Stimulated activated memory B cell treated with anti-CD40 and anti-IgM and Interleukin-4, amounts not matched to agents 10 μg/mL and 1 μg/mL and 100 μg/mL, for 72 hours (primary cell): ENCODE measurements at regions not wholly inside any gene's neighbourhood (a gene's known extent, or its start where the extent isn't known, plus 50 kb on each side); places are given as distances from the start of the nearest gene placed in this dataset.

Experiments used
- ATAC-seq: fragments of 150-1000 bp; cut with Tn5 transposase; 2 replicates; pipeline ENCODE4 v1.10.0; 2021
- H3K27ac Mint-ChIP-seq: one replicate; pipeline ENCODE4 v1.8.0; 2022; ENCODE audit warnings: mild to moderate bottlenecking, mixed read lengths
- H3K27me3 Mint-ChIP-seq: one replicate; pipeline ENCODE4 v1.8.0; 2022; ENCODE audit warnings: mixed read lengths
- H3K36me3 Mint-ChIP-seq: one replicate; pipeline ENCODE4 v1.8.0; 2022; ENCODE audit warnings: mixed read lengths
- H3K4me1 Mint-ChIP-seq: one replicate; pipeline ENCODE4 v1.8.0; 2022; ENCODE audit warnings: mixed read lengths
- H3K4me3 Mint-ChIP-seq: one replicate; pipeline ENCODE4 v1.8.0; 2022; ENCODE audit warnings: mild to moderate bottlenecking, moderate library complexity, mixed read lengths
- H3K9me3 Mint-ChIP-seq: one replicate; pipeline ENCODE4 v1.8.0; 2022; ENCODE audit warnings: mixed read lengths

GRCh38 chr11:87397011-87397865 is 359.5 kb downstream of the TMEM135 start:
- Mint-ChIP-seq H3K9me3 (no peaks in the 10 kb centered on the region), H3K36me3 (no peaks in the 10 kb centered on the region), H3K27ac (no peak overlapping the region), H3K4me3 (no peak overlapping the region), H3K4me1 (no peaks in the 10 kb centered on the region), H3K27me3 (no peaks in the 10 kb centered on the region)
- no peak for ATAC-seq

GRCh38 chr11:87394924-87395323 is 357.2 kb downstream of the TMEM135 start:
- Mint-ChIP-seq H3K9me3 (no peaks in the 10 kb centered on the region), H3K27me3 (no peaks in the 10 kb centered on the region), H3K4me3 (no peak overlapping the region), H3K4me1 (no peaks in the 10 kb centered on the region), H3K27ac (no peak overlapping the region), H3K36me3 (no peaks in the 10 kb centered on the region)
- no peak for ATAC-seq

- no peaks in the 10 kb centered on the region for H3K4me1 Mint-ChIP-seq
- no peak for ATAC-seq
- H3K27ac Mint-ChIP-seq: no peak overlapping the region
- no peaks in the 10 kb centered on the region for H3K27me3 Mint-ChIP-seq
- no peaks in the 10 kb centered on the region for H3K36me3 Mint-ChIP-seq
- no peak overlapping the region for H3K4me3 Mint-ChIP-seq
- H3K9me3 Mint-ChIP-seq: peaks cover 8% of the 10 kb centered on the region
Measured at GRCh38 chr11:87392665-87393064, 354.9 kb downstream of the TMEM135 start.

GRCh38 chr11:87391496-87391895 is 353.8 kb downstream of the TMEM135 start:
- Mint-ChIP-seq H3K27ac (no peak overlapping the region), H3K9me3 (peaks cover 9% of the 10 kb centered on the region), H3K36me3 (no peaks in the 10 kb centered on the region), H3K4me3 (no peak overlapping the region), H3K27me3 (no peaks in the 10 kb centered on the region), H3K4me1 (no peaks in the 10 kb centered on the region)
- ATAC-seq: no peak

DNA sequence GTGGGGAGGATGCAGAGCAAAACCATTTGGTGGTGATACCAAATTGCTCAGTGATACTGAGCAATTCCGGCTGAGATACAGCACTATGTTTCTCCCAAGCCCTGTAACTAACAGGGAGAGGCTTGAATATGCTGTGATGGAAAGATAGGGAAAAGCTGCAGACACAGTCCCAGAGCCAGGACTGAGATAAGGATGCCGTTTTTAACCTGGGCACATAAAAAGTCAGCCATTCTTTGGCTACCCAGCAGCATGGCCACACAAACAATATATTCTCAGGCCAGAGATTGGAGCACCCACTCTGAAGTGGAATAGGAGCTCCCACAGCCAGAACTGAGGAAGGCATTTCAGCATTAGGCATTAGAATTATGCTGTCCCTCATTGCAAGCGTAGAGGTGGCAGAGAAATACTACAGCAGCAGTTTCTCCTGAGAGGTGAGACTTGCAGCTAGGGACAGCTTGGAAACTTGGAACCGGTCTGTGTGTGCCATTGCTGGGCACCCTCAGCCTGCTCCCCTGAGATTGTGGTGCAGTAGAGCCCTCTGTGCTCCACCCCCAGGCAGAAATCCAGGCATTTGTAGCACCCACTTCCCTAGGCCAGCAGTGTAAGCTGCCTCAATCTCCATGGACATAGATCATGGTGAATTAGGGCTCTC is 346.5 kb downstream of the TMEM135 start:
- Mint-ChIP-seq H3K27me3 (no peaks in the 10 kb centered on the region), H3K4me1 (no peaks in the 10 kb centered on the region), H3K27ac (no peak overlapping the region), H3K4me3 (no peak overlapping the region), H3K36me3 (no peaks in the 10 kb centered on the region), H3K9me3 (peaks cover 9% of the 10 kb centered on the region)
- no peak for ATAC-seq

GRCh38 chr11:87374038-87374807 is 336.5 kb downstream of the TMEM135 start:
- no peak for ATAC-seq
- Mint-ChIP-seq H3K27ac (no peak overlapping the region), H3K36me3 (no peaks in the 10 kb centered on the region), H3K27me3 (peaks cover 28% of the 10 kb centered on the region), H3K4me3 (no peak overlapping the region), H3K9me3 (peaks cover 3% of the 10 kb centered on the region), H3K4me1 (no peaks in the 10 kb centered on the region)
